Right lobe of liver (tissue), 4 donors: ENCODE measurements at regions not wholly inside any gene's neighbourhood (a gene's known extent, or its start where the extent isn't known, plus 50 kb on each side); places are given as distances from the start of the nearest gene placed in this dataset.

Experiments used
- POLR2A ChIP-seq: fragments of 450-650 bp; IDR thresholded peaks from one replicate; pipeline ENCODE4 v1.6.1; 2017; ENCODE audit warnings: antibody characterized with exemption, mild to moderate bottlenecking
- TF ChIP-seq, protein P1 (sequence below), 4 donors: fragments of 200-600 bp in 3 of 4; fragments of 450-650 bp in 1 of 4; IDR thresholded peaks; one replicate each; pipeline versions ENCODE4 v1.5.1 to v1.8.0; 2016 to 2022; ENCODE audit warnings: antibody characterized with exemption in 4 of 4, mild to moderate bottlenecking in 2 of 4
- donor health status: DM: no; HTN: no; CAD: no.
- donor health status: DM: no; HTN: no; CAD: no.
- donor health status: DM: no; HTN: yes; CAD: no.

DNA sequence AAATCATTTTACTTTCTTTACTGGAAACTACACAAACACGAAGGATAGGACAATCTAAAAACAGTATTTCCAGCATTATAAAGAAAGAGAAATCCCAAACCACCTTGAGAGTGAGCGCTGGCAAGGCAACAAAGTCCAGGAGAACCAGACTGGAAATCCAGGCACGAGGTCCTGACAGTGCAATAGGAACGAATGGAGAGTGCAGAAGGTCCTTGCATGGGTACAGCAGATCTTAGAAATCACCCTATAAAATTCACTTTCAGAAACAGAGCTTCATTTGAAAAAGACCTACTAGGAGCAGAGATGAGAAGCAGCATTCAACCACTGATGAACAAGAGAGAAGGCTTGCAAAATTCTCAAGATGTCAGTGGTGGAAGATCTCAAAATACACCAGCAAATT lies 133.7 kb upstream of the ST8SIA4 start:
- TF ChIP-seq, protein P1, sequence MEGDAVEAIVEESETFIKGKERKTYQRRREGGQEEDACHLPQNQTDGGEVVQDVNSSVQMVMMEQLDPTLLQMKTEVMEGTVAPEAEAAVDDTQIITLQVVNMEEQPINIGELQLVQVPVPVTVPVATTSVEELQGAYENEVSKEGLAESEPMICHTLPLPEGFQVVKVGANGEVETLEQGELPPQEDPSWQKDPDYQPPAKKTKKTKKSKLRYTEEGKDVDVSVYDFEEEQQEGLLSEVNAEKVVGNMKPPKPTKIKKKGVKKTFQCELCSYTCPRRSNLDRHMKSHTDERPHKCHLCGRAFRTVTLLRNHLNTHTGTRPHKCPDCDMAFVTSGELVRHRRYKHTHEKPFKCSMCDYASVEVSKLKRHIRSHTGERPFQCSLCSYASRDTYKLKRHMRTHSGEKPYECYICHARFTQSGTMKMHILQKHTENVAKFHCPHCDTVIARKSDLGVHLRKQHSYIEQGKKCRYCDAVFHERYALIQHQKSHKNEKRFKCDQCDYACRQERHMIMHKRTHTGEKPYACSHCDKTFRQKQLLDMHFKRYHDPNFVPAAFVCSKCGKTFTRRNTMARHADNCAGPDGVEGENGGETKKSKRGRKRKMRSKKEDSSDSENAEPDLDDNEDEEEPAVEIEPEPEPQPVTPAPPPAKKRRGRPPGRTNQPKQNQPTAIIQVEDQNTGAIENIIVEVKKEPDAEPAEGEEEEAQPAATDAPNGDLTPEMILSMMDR (IDR thresholded peaks at IDR 0.05) = no peak
- no peak for TF ChIP-seq POLR2A
